Mesenchymal stem cell (in vitro differentiated cells and primary cell): ENCODE measurements at regions not wholly inside any gene's neighbourhood (a gene's known extent, or its start where the extent isn't known, plus 50 kb on each side); places are given as distances from the start of the nearest gene placed in this dataset.

ENCODE experiments used
- DNase-seq: peaks from one replicate; pipeline ENCODE4 v3.0.0-alpha.2; 2013
- H2AFZ ChIP-seq: one replicate; pipeline ENCODE4 v1.6.1; 2013; ENCODE audit warnings: low read depth, mild to moderate bottlenecking, control low read depth, inconsistent platforms, low read length, moderate library complexity
- H2AK5ac ChIP-seq: 2 replicates; pipeline ENCODE4 v1.6.1; 2013; ENCODE audit warnings: low read length, moderate library complexity, mild to moderate bottlenecking, inconsistent platforms; ENCODE audit not compliant: severe bottlenecking
- H2BK120ac ChIP-seq: one replicate; pipeline ENCODE4 v1.6.1; 2013; ENCODE audit warnings: low read depth, mild to moderate bottlenecking, inconsistent platforms, low read length, moderate library complexity
- H2BK12ac ChIP-seq, 2 experiments: one replicate each; pipeline ENCODE4 v1.6.1; 2013; ENCODE audit warnings: inconsistent platforms in 2 of 2, low read length in 2 of 2, mild to moderate bottlenecking in 2 of 2, moderate library complexity in 2 of 2, control low read depth in 1 of 2
- H2BK15ac ChIP-seq: one replicate; pipeline ENCODE4 v1.6.1; 2013; ENCODE audit warnings: mild to moderate bottlenecking, low read depth, inconsistent platforms; ENCODE audit not compliant: poor library complexity, severe bottlenecking
- H2BK5ac ChIP-seq: 2 replicates; pipeline ENCODE4 v1.6.1; 2013; ENCODE audit warnings: low read depth, mild to moderate bottlenecking, low read length, control low read depth, inconsistent platforms; ENCODE audit not compliant: poor library complexity, severe bottlenecking
- H3K14ac ChIP-seq, 2 experiments: one replicate each; pipeline ENCODE4 v1.6.1; 2013; ENCODE audit warnings: inconsistent platforms in 2 of 2, low read length in 2 of 2, control low read depth in 1 of 2, mild to moderate bottlenecking in 1 of 2, moderate library complexity in 1 of 2
- H3K18ac ChIP-seq, 2 experiments: one replicate each; pipeline ENCODE4 v1.6.1; 2013; ENCODE audit warnings: inconsistent platforms in 2 of 2, low read length in 2 of 2, control low read depth in 1 of 2, low read depth in 1 of 2, mild to moderate bottlenecking in 1 of 2
- H3K23ac ChIP-seq, 2 experiments: one replicate each; pipeline ENCODE4 v1.6.1; 2013; ENCODE audit warnings: inconsistent platforms in 2 of 2, low read length in 2 of 2, mild to moderate bottlenecking in 2 of 2, moderate library complexity in 2 of 2, control low read depth in 1 of 2
- H3K27ac ChIP-seq: 2 replicates; pipeline ENCODE4 v1.5.1; 2013; ENCODE audit warnings: mild to moderate bottlenecking, moderate library complexity, low read length, control low read depth, inconsistent platforms; ENCODE audit not compliant: poor library complexity, severe bottlenecking
- H3K27me3 ChIP-seq, 2 experiments: 2 replicates each; pipeline versions ENCODE4 v1.6.1 to v1.7.0; 2013; ENCODE audit warnings: low read length in 2 of 2, mild to moderate bottlenecking in 2 of 2, moderate library complexity in 2 of 2, control low read depth in 1 of 2, inconsistent platforms in 1 of 2; ENCODE audit not compliant: control insufficient read depth in 1 of 2, insufficient read depth in 1 of 2
- H3K36me3 ChIP-seq, 2 experiments: 2 replicates each; pipeline versions ENCODE4 v1.6.1 to v1.7.0; 2013; ENCODE audit warnings: low read length in 2 of 2, control low read depth in 1 of 2, inconsistent platforms in 1 of 2, low read depth in 1 of 2, mild to moderate bottlenecking in 1 of 2; ENCODE audit not compliant: insufficient read depth in 2 of 2, control insufficient read depth in 1 of 2
- H3K4ac ChIP-seq, 2 experiments: one replicate each; pipeline ENCODE4 v1.6.1; 2013; ENCODE audit warnings: inconsistent platforms in 2 of 2, low read length in 2 of 2, mild to moderate bottlenecking in 2 of 2, moderate library complexity in 2 of 2, control low read depth in 1 of 2, low read depth in 1 of 2
- H3K4me1 ChIP-seq: 2 replicates; pipeline ENCODE4 v1.6.1; 2013; ENCODE audit warnings: low read depth, low read length, control low read depth; ENCODE audit not compliant: control insufficient read depth, insufficient read depth
- H3K4me2 ChIP-seq: 2 replicates; pipeline ENCODE4 v1.6.1; 2013; ENCODE audit warnings: low read length, mild to moderate bottlenecking, inconsistent platforms; ENCODE audit not compliant: poor library complexity, severe bottlenecking
- H3K4me3 ChIP-seq, 2 experiments: 2 replicates each; pipeline versions ENCODE4 v1.5.1 to v1.7.0; 2013; ENCODE audit warnings: low read length in 2 of 2, mild to moderate bottlenecking in 2 of 2, control low read depth in 1 of 2, low read depth in 1 of 2; ENCODE audit not compliant: insufficient read depth in 1 of 2
- H3K79me1 ChIP-seq: replicated peaks from 2 replicates; pipeline ENCODE4 v1.6.1; 2013; ENCODE audit warnings: mild to moderate bottlenecking, control low read depth, low read length, inconsistent platforms; ENCODE audit not compliant: poor library complexity, severe bottlenecking
- H3K9ac ChIP-seq: 2 replicates; pipeline ENCODE4 v1.7.0; 2013; ENCODE audit warnings: mild to moderate bottlenecking, low read length, moderate library complexity
- H3K9me3 ChIP-seq: 2 replicates; pipeline ENCODE4 v1.7.0; 2013; ENCODE audit warnings: mild to moderate bottlenecking, low read length; ENCODE audit not compliant: control insufficient read depth
- H4K8ac ChIP-seq: one replicate; pipeline ENCODE4 v1.6.1; 2013; ENCODE audit warnings: inconsistent platforms, mild to moderate bottlenecking, low read length, moderate library complexity
- H4K91ac ChIP-seq: one replicate; pipeline ENCODE4 v1.6.1; 2013; ENCODE audit warnings: mild to moderate bottlenecking, low read length, inconsistent platforms
- WGBS: methylation state at CpG from one replicate; pipeline ENCODE4 v1.1.7; 2013; ENCODE audit warnings: mixed read lengths; 5-methylcytosine and 5-hydroxymethylcytosine counted together

DNA sequence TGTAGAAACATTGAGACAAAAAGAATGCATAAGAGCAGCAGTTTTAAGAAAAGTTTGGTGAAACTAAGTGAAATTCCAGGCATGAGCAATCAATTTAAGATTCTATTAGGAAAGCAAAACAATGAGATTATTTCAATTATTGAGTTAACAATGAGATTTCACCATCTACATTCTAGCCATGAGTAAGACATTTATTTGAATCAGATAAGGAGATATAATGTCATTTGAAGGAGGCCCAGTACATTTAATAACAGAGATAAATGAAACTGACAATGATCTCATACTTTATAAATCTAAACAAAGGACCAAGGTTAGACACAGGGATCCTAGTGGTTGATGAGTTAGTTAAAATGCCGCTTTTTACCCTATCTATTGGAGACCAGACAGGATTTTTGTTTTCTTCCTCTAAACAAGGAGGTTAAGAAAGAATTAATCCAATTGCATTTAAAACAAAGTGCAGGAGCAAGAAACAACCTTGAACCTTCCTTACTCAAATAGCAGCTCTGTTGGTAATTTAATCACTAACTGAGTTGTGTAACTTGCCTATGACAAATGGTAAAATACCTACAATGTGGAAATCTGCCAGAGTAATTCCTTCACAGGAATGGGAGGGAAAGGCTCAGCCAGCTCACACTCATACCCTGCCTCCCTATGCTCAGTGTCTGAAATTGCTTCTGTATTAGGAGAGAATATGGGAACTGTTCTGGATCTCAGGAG is 103.5 kb upstream of the NR3C1 start:
- H2AK5ac ChIP-seq, result no peak overlapping the region
- WGBS, result no CpG with 5 or more reads among the region's 1 CpG
- H3K23ac ChIP-seq, result no peak overlapping the region
- no peaks in the 10 kb centered on the region for H3K36me3 ChIP-seq
- H2BK12ac ChIP-seq, result no peak overlapping the region
- DNase-seq, result peak; percentile 74
- H2BK15ac ChIP-seq, result no peak overlapping the region
- peak overlapping the region in 1 of 2 experiments; percentile 11 for H3K4me3 ChIP-seq
- H4K91ac ChIP-seq, result no peak overlapping the region
- peaks cover 2% of the 10 kb centered on the region for H3K4me1 ChIP-seq
- H3K27me3 ChIP-seq, result no peaks in the 10 kb centered on the region
- H3K18ac ChIP-seq, result no peak overlapping the region
- no peaks in the 10 kb centered on the region for H3K9me3 ChIP-seq
- H2BK5ac ChIP-seq, result no peak overlapping the region
- H2AFZ ChIP-seq, result no peak overlapping the region
- no peak overlapping the region for H3K4ac ChIP-seq
- H3K79me1 ChIP-seq, result no peaks in the 10 kb centered on the region
- H3K14ac ChIP-seq, result no peak overlapping the region
- no peak overlapping the region for H2BK120ac ChIP-seq
- H3K27ac ChIP-seq, result peak overlapping the region; percentile 46
- H3K9ac ChIP-seq, result peak overlapping the region; percentile 46
- H3K4me2 ChIP-seq, result no peak overlapping the region
- H4K8ac ChIP-seq, result no peak overlapping the region

DNA sequence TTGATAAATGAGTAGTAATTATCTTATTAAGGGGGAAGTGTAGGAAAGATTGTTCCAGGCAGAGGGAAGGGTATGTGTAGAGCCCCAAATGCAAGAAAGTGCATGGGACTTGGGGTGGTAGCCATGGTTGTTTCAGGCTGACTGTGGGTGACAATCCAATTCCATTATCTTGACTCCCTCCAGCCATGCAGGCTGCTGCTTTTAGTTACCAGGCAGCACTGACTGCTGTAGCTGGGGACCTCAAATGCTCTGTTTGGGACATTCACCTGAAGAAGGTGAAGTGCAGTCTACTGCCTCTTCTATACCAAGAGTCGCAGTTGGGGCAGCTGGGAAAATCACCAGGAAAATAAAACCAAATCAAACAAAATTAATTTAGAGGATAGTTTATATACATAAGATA is 102.4 kb upstream of the NR3C1 start:
- no peaks in the 10 kb centered on the region for H3K79me1 ChIP-seq
- no peak for DNase-seq
- H2AK5ac ChIP-seq, result no peak overlapping the region
- H3K4me3 ChIP-seq, result no peak overlapping the region
- H3K4me1 ChIP-seq, result peaks cover 2% of the 10 kb centered on the region
- H3K4ac ChIP-seq, result no peak overlapping the region
- H2BK120ac ChIP-seq, result no peak overlapping the region
- no peaks in the 10 kb centered on the region for H3K27me3 ChIP-seq
- H4K8ac ChIP-seq, result no peak overlapping the region
- no peaks in the 10 kb centered on the region for H3K36me3 ChIP-seq
- no peaks in the 10 kb centered on the region for H3K9me3 ChIP-seq
- no peak overlapping the region for H2BK15ac ChIP-seq
- H3K18ac ChIP-seq, result no peak overlapping the region
- H3K14ac ChIP-seq, result no peak overlapping the region
- H4K91ac ChIP-seq, result no peak overlapping the region
- H3K4me2 ChIP-seq, result no peak overlapping the region
- WGBS, result no CpG with 5 or more reads among the region's 1 CpG
- no peak overlapping the region for H3K27ac ChIP-seq
- H2AFZ ChIP-seq, result no peak overlapping the region
- no peak overlapping the region for H3K9ac ChIP-seq
- no peak overlapping the region for H2BK5ac ChIP-seq
- H3K23ac ChIP-seq, result no peak overlapping the region
- H2BK12ac ChIP-seq, result no peak overlapping the region

DNA sequence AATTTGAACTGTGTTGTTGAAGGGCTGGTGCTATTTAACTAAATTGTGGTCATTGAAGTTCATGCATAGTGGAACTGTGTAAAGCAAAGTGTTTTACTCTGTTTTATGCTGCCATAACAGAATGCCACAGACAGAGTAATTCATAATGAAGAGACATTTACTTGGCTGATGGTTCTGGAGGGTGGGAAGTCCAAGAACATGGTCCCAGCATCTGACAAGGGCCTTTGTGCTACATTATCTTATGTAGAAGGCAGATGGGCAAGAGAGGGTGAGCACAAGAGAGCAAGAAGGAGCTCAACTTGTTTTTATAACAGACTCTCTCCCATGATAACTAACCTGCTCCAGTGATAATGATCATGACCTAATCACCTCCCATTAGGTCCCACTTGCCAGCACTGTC is 101.9 kb upstream of the NR3C1 start:
- no peak for DNase-seq
- no peak overlapping the region for H3K9ac ChIP-seq
- no peak overlapping the region for H3K18ac ChIP-seq
- no peak overlapping the region for H3K4me2 ChIP-seq
- H3K4me1 ChIP-seq, result peaks cover 2% of the 10 kb centered on the region
- no peak overlapping the region for H3K4me3 ChIP-seq
- no peak overlapping the region for H2BK15ac ChIP-seq
- no peak overlapping the region for H2BK5ac ChIP-seq
- H3K9me3 ChIP-seq, result no peaks in the 10 kb centered on the region
- no peaks in the 10 kb centered on the region for H3K79me1 ChIP-seq
- H3K23ac ChIP-seq, result no peak overlapping the region
- H3K27ac ChIP-seq, result no peak overlapping the region
- no peaks in the 10 kb centered on the region for H3K27me3 ChIP-seq
- no peak overlapping the region for H4K8ac ChIP-seq
- no peak overlapping the region for H3K14ac ChIP-seq
- H2BK120ac ChIP-seq, result no peak overlapping the region
- H2AK5ac ChIP-seq, result no peak overlapping the region
- H3K4ac ChIP-seq, result no peak overlapping the region
- no peak overlapping the region for H2AFZ ChIP-seq
- no peak overlapping the region for H2BK12ac ChIP-seq
- H4K91ac ChIP-seq, result no peak overlapping the region
- H3K36me3 ChIP-seq, result no peaks in the 10 kb centered on the region

DNA sequence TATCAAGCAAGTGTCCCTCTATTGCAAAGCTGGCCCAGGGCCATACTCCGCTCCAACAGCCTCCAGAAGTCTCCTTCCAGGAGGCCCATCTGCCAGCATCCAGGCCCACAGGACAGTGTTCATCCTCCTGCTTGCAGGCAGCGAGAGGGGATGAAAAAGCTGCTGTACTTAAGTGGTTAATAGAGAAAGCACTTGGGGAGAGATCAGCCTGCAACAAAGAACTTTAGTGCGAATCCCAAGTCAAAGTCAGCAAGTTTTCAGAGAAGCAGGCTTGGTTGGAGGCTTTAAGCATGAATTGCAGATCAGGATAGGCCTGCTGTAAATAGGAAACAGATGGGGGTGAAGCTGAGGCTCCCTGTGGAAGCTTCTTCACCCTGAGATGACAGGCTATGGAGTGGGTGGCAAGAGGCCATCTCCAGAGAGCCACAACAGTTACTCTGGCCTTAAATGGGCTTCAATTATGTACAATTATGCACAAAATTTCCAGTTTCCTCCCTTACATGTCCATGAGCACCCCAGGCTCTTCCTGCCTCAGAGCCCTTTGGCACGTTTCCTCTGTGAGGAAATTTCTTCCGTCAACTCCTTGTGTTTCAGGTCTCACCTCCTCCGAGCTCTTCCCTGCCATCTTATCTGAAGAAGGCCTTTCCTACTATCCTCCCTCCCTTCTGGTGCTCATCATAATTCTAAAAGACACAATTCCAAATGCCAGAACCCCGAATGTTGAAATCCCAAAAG is 98.0 kb upstream of the NR3C1 start:
- Histone ChIP-seq H3K9ac (peak overlapping the region; percentile 59), H2AFZ (no peak overlapping the region), H3K36me3 (no peaks in the 10 kb centered on the region), H3K14ac (no peak overlapping the region), H2BK120ac (no peak overlapping the region), H2BK5ac (no peak overlapping the region), H2BK15ac (peak overlapping the region; percentile 40), H3K4me2 (no peak overlapping the region), H3K18ac (no peak overlapping the region), H3K27me3 (no peaks in the 10 kb centered on the region), H3K9me3 (no peaks in the 10 kb centered on the region), H4K8ac (no peak overlapping the region), H4K91ac (no peak overlapping the region), H3K23ac (no peak overlapping the region), H3K79me1 (no peaks in the 10 kb centered on the region), H2BK12ac (no peak overlapping the region), H3K4me1 (no peaks in the 10 kb centered on the region), H2AK5ac (no peak overlapping the region), H3K27ac (no peak overlapping the region), H3K4ac (no peak overlapping the region), H3K4me3 (peak overlapping the region in 1 of 2 experiments; percentile 38)
- DNase-seq, result no peak
- 87% methylated on average over 6 of the region's 7 CpGs for WGBS
